Naive thymus-derived CD8-positive, alpha-beta T cell (primary cell): ENCODE measurements at regions not wholly inside any gene's neighbourhood (a gene's known extent, or its start where the extent isn't known, plus 50 kb on each side); places are given as distances from the start of the nearest gene placed in this dataset.

Experiments
- ATAC-seq, 2 donors: fragments of 150-1000 bp; cut with Tn5 transposase in 1 of 2; sonication (Bioruptor Pico), chemical (Tn5 transposase) in 1 of 2; 1 replicate in 1 of 2; 2 replicates in 1 of 2; pipeline ENCODE4 v1.10.0; 2021; ENCODE audit warnings: mild to moderate bottlenecking in 2 of 2, moderate library complexity in 2 of 2
- POLR2A ChIA-PET: fragments of 350-600 bp; sonication (Branson Sonifier 250); formaldehyde crosslinking; loops from one replicate; lab custom pipeline; 2021; ENCODE audit warnings: antibody characterized with exemption; lab: Charles Lee
- DNase-seq, 10 donors: peaks; one replicate each; pipeline versions ENCODE4 v3.0.0 to v3.0.0-alpha.2; 2020 to 2022
- H3K27ac Mint-ChIP-seq, 10 donors: one replicate each; pipeline ENCODE4 v1.8.0; 2020 to 2022; ENCODE audit warnings: mild to moderate bottlenecking in 10 of 10, mixed read lengths in 10 of 10, moderate library complexity in 4 of 10, inconsistent platforms in 1 of 10
- H3K27me3 Mint-ChIP-seq, 5 donors: one replicate each; pipeline ENCODE4 v1.8.0; 2021 to 2022; ENCODE audit warnings: mixed read lengths in 5 of 5
- H3K36me3 Mint-ChIP-seq, 3 donors: one replicate each; pipeline ENCODE4 v1.8.0; 2020 to 2022; ENCODE audit warnings: mixed read lengths in 3 of 3, mild to moderate bottlenecking in 2 of 3, inconsistent platforms in 1 of 3
- H3K4me1 Mint-ChIP-seq, 4 donors: one replicate each; pipeline ENCODE4 v1.8.0; 2021 to 2022; ENCODE audit warnings: mixed read lengths in 4 of 4
- H3K4me3 Mint-ChIP-seq, 10 donors: one replicate each; pipeline ENCODE4 v1.8.0; 2020 to 2022; ENCODE audit warnings: mild to moderate bottlenecking in 10 of 10, mixed read lengths in 10 of 10, moderate library complexity in 6 of 10, inconsistent platforms in 1 of 10
- H3K9me3 Mint-ChIP-seq, 9 donors: one replicate each; pipeline ENCODE4 v1.8.0; 2020 to 2022; ENCODE audit warnings: mixed read lengths in 9 of 9, mild to moderate bottlenecking in 3 of 9, inconsistent platforms in 1 of 9, moderate library complexity in 1 of 9

DNA sequence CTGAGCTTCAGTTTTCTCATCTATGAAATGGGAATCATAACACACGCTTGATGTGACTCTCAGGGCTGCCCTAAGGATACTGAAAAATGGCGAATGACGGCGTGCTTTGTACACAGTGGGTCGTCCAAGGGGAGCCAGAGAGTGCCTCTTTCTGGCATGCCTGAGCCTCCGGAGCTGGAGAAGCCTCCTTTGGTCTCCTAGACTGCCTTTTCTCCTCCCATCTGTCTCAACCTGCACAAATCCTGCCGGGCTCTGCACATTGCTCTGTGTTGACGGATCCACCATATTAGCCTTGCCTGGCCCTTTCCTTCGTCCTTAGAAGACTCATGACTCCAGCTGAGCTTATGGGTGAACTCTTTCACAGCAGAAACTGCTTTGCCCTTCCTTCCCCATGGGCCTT lies 220.9 kb downstream of the TSHZ3 start:
- Mint-ChIP-seq H3K27me3 (peaks cover 0 to 18% (median 2%) of the 10 kb centered on the region in 5 donors), H3K4me3 (no peak overlapping the region), H3K9me3 (peaks cover 0 to 2% (median 0%) of the 10 kb centered on the region in 9 donors), H3K4me1 (no peaks in the 10 kb centered on the region), H3K27ac (no peak overlapping the region), H3K36me3 (no peaks in the 10 kb centered on the region)
- DNase-seq (no peak), ATAC-seq (no peak)
- POLR2A ChIA-PET = no interaction called here

DNA sequence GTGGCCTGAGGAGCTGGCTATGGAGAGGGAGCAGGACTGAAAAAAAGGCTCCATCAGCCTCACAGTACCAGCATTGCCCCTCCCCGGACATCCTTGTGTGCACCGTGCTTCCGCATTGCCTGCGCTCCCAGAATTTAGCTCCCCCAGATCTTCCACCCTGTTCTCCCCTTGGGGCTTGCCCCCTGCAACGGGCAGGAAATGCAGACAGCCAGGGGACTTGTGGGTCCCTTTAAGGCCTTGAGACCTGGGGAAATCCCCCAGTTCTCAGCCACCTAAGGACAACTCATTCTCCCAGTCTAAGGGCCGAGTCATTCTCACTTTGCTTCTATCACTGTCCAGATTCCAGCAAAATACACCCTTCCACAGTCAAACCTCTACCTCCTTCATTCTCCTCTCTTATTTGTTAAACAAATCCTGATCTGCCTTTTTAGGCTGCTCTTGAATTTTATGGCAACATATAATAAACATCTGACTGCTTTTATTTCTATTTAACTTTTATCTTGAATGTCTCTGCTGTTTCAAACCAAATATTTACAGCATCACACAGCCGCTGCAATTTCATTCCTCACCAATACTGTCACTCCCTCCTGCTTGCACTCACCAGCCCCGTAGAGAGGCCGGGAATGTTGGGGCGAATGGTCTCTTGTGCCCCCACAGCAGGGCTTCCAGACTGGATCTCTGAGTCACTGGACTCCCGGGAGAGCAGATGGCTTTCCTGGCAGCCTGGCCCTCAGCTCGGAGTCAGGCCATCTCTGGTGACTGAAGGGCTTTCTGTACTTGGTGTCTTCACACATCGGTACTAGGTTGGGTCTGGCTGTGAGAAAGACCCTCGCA lies 221.9 kb downstream of the TSHZ3 start:
- POLR2A ChIA-PET = no interaction called here
- H3K27me3 Mint-ChIP-seq = peaks cover 0 to 17% (median 2%) of the 10 kb centered on the region in 5 donors
- no peaks in the 10 kb centered on the region for H3K4me1 Mint-ChIP-seq
- ATAC-seq = no peak
- no peak for DNase-seq
- H3K4me3 Mint-ChIP-seq = no peak overlapping the region
- H3K27ac Mint-ChIP-seq = no peak overlapping the region
- no peaks in the 10 kb centered on the region for H3K36me3 Mint-ChIP-seq
- peaks cover 0 to 2% (median 0%) of the 10 kb centered on the region in 9 donors for H3K9me3 Mint-ChIP-seq

DNA sequence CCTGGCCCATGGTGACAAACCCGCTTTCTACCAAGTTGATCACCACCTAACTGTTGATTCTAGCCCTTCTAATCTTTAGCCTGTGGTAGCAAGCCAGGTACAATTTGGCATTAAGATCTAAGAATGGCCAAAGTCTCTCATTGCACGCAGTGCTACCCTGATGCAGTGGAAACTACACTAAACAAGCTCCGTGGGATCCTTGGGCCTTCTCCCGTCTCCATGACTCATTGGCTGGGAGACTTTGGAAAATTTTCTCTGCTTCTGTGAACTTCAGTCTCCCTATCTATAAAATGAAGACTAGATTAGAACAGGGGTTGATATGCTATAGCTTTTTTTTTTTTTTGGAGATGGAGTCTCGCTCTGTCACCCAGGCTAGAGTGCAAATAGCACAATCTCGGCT lies 223.0 kb downstream of the TSHZ3 start:
- DNase-seq (no peak), ATAC-seq (no peak)
- no peaks in the 10 kb centered on the region for H3K4me1 Mint-ChIP-seq
- H3K36me3 Mint-ChIP-seq = no peaks in the 10 kb centered on the region
- POLR2A ChIA-PET = no interaction called here
- H3K9me3 Mint-ChIP-seq = peaks cover 0 to 2% (median 0%) of the 10 kb centered on the region in 9 donors
- H3K27me3 Mint-ChIP-seq = peaks cover 0 to 17% (median 2%) of the 10 kb centered on the region in 5 donors
- H3K27ac Mint-ChIP-seq = no peak overlapping the region
- H3K4me3 Mint-ChIP-seq = no peak overlapping the region

DNA sequence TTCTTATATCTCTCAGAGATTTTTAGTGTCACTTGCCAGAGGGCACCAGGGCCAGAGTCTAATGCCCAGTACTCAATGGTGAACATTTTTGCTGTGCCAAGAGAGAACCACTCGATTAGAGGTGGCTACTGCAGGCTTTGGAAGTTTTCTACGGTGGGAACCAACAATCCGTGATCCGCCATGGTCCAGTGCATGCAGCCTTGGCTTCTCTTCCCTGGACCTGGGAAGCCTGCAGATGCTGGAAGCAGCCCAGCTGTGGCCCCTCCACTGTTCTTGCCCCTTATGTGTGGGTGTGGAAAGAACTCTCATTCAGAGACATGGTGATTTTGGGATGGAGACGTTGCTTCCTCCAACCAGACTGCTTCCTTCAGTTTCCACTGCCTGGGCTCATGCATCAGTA lies 224.2 kb downstream of the TSHZ3 start:
- Mint-ChIP-seq H3K27me3 (peaks cover 0 to 11% (median 2%) of the 10 kb centered on the region in 5 donors), H3K27ac (no peak overlapping the region), H3K4me1 (no peaks in the 10 kb centered on the region), H3K36me3 (no peaks in the 10 kb centered on the region), H3K4me3 (no peak overlapping the region), H3K9me3 (peaks cover 0 to 2% (median 0%) of the 10 kb centered on the region in 9 donors)
- ATAC-seq = no peak
- no peak for DNase-seq
- POLR2A ChIA-PET = no interaction called here

DNA sequence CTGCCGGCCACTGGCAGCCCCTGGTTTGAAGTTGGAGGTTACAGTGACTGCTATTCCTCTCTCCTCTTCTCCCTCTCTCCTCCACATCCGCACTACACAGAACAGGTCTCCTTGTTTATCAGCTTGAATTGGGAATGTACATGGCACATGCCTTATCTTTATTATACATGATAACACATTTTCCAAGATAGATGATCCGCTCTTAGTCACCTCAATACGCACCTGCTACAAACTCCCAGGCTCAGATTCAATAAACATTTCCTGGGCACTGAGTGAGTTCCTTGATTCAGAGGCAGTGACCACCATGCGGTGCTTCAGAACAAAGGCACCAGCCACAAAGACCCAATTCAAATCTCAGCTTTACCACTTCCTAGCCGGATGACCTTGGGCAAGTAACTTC lies 227.7 kb downstream of the TSHZ3 start:
- no peak for ATAC-seq
- Mint-ChIP-seq H3K4me1 (no peaks in the 10 kb centered on the region), H3K36me3 (no peaks in the 10 kb centered on the region), H3K9me3 (no peaks in the 10 kb centered on the region), H3K4me3 (no peak overlapping the region), H3K27ac (no peak overlapping the region), H3K27me3 (peaks cover 0 to 10% (median 5%) of the 10 kb centered on the region in 5 donors)
- POLR2A ChIA-PET = no interaction called here
- DNase-seq = no peak

DNA sequence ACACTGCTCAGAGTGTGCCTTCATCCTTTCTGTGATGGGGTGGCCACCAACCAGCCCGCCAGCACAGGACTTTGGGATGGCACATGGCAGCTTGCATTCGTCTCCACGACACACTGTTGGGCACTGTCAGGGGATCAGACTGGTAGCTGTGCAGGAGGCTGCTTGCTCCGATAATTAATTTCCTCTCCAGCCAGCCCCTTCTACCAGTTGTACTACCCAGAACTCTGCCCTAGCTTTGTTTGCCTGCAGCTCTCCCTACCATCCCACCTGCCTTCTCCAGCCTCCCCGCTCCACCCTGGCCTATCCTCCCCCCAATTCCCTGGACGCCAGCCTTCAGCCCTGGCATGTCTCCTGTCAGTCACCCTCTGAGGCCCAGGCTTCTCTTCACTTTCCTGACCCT lies 228.3 kb downstream of the TSHZ3 start:
- DNase-seq (no peak), ATAC-seq (no peak)
- Mint-ChIP-seq H3K9me3 (no peaks in the 10 kb centered on the region), H3K27me3 (peaks cover 0 to 8% (median 5%) of the 10 kb centered on the region in 5 donors), H3K4me1 (no peaks in the 10 kb centered on the region), H3K36me3 (no peaks in the 10 kb centered on the region), H3K4me3 (no peak overlapping the region), H3K27ac (no peak overlapping the region)
- POLR2A ChIA-PET = no interaction called here

DNA sequence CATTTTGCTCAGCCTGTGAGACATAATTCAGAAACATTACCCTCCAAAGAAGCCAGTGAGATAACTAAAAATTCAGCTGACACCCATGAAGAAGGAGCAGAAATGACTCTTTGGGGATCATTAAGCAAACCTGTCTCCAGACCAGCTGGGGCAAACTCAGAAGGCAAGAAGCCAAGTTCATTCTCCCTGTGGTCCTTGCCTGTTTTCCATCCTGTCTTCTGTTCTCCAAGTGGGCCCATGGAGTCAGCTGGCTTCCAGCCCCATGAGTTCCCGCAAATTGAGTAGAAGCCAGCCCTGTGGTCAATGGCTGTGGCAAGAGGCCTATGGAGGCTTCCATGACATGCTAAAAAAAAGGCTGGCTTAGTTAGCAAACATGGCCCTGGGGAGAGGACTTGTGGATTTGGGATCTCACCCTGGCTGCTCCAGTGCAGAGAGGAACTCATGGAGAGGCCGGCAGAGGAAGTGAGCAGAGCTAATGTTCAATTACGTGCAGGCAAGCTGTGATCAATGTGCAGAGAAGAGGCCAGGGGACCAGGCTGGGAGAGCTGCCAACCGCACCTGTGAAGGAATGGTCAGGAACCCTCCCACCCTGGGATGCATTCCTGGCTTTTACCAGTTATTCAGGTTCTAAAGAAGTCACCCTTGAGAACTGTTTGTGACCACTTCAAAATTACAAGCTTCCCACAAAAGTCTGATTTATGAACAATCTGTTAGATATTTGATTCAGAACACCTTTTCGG lies 229.1 kb downstream of the TSHZ3 start:
- no peaks in the 10 kb centered on the region for H3K36me3 Mint-ChIP-seq
- no peak overlapping the region for H3K27ac Mint-ChIP-seq
- no peak overlapping the region for H3K4me3 Mint-ChIP-seq
- DNase-seq = no peak
- no peak for ATAC-seq
- H3K9me3 Mint-ChIP-seq = no peaks in the 10 kb centered on the region
- H3K27me3 Mint-ChIP-seq = peaks cover 0 to 8% (median 5%) of the 10 kb centered on the region in 5 donors
- no peaks in the 10 kb centered on the region for H3K4me1 Mint-ChIP-seq
- POLR2A ChIA-PET = no interaction called here

DNA sequence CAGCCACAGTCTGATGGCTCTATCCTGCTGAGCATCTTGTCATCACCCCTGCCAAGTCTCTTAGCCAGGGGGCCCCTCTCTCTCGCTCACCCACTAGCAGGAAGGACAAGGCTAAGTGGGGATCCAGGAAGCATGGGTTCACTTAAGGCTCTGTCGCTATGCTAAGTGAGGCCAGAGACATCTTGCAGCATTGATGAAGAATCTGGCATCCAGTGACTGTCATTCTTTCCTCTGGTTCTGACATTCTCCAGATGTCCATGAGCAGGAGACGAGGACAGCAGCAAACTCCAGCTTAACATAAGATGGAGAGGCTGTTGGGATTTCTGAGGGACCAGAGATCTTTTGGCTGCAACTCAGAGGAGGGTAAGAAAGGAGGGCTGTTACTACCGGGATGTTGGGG lies 230.2 kb downstream of the TSHZ3 start:
- POLR2A ChIA-PET = no interaction called here
- no peak for ATAC-seq
- H3K4me3 Mint-ChIP-seq = no peak overlapping the region
- H3K4me1 Mint-ChIP-seq = no peaks in the 10 kb centered on the region
- peaks cover 2 to 14% (median 3%) of the 10 kb centered on the region in 5 donors for H3K27me3 Mint-ChIP-seq
- no peak overlapping the region for H3K27ac Mint-ChIP-seq
- no peaks in the 10 kb centered on the region for H3K9me3 Mint-ChIP-seq
- no peak for DNase-seq
- no peaks in the 10 kb centered on the region for H3K36me3 Mint-ChIP-seq

DNA sequence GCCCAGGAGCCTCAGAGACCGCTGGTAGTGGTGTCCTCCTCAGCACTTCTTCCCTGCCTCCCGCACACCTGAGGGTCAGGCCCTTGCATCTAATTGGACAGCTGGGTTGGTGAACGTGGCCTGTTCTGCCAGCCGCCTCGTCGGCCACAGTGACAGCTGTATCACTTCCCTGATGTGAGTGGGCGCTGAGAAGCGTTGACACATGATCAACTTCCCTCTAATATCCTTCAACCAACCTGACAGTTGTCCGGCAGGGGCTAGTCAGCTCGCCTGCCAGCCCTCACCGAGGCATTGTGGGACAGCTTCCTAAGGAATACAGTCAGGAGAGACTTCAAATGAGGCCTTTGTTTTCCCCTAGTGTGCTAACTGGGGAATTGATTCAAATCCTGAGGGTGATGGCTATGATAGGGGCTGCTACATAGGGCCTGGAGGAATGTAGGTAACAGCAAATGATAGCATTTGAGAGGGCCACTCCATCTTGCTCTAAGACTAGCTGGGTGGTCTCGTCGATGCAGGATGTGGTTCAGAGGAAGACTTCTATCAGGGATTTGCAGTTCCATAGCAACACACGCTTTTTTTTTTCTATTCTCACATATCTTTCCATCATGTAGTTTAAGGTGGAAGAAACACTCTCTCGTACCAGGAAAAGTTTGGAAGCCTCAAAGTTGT lies 230.8 kb downstream of the TSHZ3 start:
- Mint-ChIP-seq H3K4me1 (no peaks in the 10 kb centered on the region), H3K36me3 (no peaks in the 10 kb centered on the region), H3K27me3 (peaks cover 2 to 14% (median 5%) of the 10 kb centered on the region in 5 donors), H3K9me3 (no peaks in the 10 kb centered on the region), H3K4me3 (no peak overlapping the region), H3K27ac (no peak overlapping the region)
- POLR2A ChIA-PET = no interaction called here
- DNase-seq = no peak
- no peak for ATAC-seq

DNA sequence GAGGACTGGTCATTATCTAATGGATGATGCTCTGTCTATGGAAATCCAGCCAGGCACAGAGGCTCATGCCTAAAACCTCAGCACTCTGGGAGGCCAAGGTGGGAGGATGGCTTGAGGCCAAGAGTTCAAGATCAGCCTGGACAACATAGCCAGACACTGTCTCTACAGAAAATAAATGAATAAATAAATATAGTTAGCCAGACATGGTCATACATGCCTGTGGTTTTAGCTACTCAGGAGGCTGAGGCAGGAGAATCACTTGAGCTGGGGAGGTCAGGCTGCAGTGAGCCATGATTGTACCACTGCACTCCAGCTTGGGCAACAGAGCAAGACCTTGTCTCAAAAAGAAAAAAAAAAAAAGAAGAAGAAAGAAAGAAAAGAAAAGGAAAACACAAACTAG lies 234.7 kb downstream of the TSHZ3 start:
- H3K4me1 Mint-ChIP-seq = peaks cover 7 to 14% (median 8%) of the 10 kb centered on the region in 4 donors
- H3K27me3 Mint-ChIP-seq = peaks cover 14 to 43% (median 25%) of the 10 kb centered on the region in 5 donors
- no peak for DNase-seq
- ATAC-seq = no peak
- no peak overlapping the region for H3K4me3 Mint-ChIP-seq
- POLR2A ChIA-PET = no interaction called here
- H3K27ac Mint-ChIP-seq = no peak overlapping the region
- H3K9me3 Mint-ChIP-seq = no peaks in the 10 kb centered on the region
- H3K36me3 Mint-ChIP-seq = no peaks in the 10 kb centered on the region

DNA sequence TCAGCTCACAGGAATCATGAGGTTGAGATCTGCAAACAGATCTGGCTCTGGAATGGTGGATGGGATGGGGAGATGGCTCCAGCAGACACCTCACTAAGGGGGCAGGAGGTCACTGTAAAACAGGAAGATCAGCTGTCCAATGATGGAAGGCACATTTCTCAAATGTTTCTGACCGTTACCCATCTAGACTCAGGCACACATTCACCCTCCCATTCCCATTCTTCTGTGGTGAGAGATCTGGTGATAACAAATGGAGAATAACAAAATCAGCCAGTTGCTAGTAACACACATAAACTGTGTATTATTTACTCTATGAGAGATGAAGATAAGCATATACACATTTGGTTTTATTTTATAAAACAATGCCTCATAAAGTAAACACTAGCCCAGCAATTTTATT lies 235.9 kb downstream of the TSHZ3 start:
- no peak for DNase-seq
- H3K27ac Mint-ChIP-seq = no peak overlapping the region
- ATAC-seq = no peak
- no peak overlapping the region for H3K4me3 Mint-ChIP-seq
- peaks cover 14 to 52% (median 33%) of the 10 kb centered on the region in 5 donors for H3K27me3 Mint-ChIP-seq
- H3K4me1 Mint-ChIP-seq = peaks cover 11 to 21% (median 14%) of the 10 kb centered on the region in 4 donors
- no peaks in the 10 kb centered on the region for H3K9me3 Mint-ChIP-seq
- POLR2A ChIA-PET = no interaction called here
- no peaks in the 10 kb centered on the region for H3K36me3 Mint-ChIP-seq

DNA sequence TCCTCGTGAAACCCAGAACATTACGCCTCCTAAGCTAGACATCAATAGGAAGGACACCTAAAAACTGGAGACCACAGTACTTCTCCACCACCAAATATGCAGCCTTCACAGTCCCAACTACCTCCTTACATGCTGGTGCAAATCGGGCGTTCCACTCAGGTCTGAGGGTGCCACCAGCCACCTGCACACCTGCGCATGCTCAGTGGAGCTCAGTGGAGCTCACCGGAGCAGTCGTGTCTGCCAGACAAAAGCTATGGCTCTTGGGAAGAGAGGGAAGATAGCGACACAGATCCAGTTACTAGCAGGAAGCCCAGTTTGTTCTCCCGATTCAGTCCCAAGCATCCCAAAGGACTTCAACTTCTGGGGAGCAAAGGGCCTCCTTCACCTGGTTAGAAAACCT lies 237.1 kb downstream of the TSHZ3 start:
- Mint-ChIP-seq H3K4me3 (no peak overlapping the region), H3K27me3 (peaks cover 14 to 64% (median 37%) of the 10 kb centered on the region in 5 donors), H3K9me3 (no peaks in the 10 kb centered on the region), H3K4me1 (peaks cover 11 to 21% (median 14%) of the 10 kb centered on the region in 4 donors), H3K27ac (no peak overlapping the region), H3K36me3 (no peaks in the 10 kb centered on the region)
- POLR2A ChIA-PET = no interaction called here
- ATAC-seq (no peak), DNase-seq (no peak)

DNA sequence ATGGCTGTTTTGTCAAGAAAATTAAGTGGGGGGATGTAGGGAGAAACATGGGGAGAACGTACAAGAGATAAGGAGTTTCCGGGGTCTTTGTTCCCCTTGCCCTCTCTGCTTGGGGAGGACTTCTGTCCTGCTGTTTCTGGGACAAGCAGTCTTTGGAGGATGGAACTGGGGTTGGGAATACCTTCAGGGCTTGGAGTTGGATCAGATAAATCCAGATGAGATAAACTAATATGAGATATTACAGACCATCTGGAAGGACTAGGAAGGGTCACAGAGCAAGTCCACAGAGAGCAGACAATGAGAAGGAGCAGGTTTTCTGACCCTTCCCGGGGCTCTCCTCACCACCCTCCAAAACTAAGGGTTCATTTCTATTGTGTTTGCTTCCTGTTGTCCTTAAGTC lies 237.5 kb downstream of the TSHZ3 start:
- POLR2A ChIA-PET = no interaction called here
- H3K4me3 Mint-ChIP-seq = no peak overlapping the region
- ATAC-seq = no peak
- no peak overlapping the region for H3K27ac Mint-ChIP-seq
- no peaks in the 10 kb centered on the region for H3K36me3 Mint-ChIP-seq
- peaks cover 11 to 21% (median 14%) of the 10 kb centered on the region in 4 donors for H3K4me1 Mint-ChIP-seq
- no peak for DNase-seq
- peaks cover 11 to 65% (median 34%) of the 10 kb centered on the region in 5 donors for H3K27me3 Mint-ChIP-seq
- no peaks in the 10 kb centered on the region for H3K9me3 Mint-ChIP-seq
